ENCODE measurements at regions not wholly inside any gene's neighbourhood (a gene's known extent, or its start where the extent isn't known, plus 50 kb on each side); places are given as distances from the start of the nearest gene placed in this dataset.

DNA sequence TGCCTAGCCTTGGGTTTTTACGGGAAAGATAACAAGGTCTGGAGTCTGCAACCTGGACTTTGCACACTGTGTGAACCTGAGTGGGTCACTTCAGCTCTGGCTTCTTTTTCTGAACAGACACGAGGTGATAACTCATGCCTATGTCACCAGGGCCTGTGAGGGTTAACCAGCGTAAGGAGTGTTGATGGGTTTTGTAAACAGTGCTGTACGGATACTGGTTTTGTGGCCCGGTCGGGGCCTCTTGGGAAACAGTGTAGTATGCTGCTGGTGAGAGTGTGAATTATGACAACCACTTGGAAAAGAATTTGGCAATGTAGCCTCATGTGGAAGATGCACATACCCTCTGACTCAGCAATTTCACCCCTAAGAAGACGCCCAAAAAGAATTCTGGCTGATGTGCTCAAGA is 266.8 kb downstream of the MN1 start:
- dilution Hi-C loops (cut with MboI; ENCODE audit: extremely low pct_ligation_motif_present, low sequenced_read_pairs), result no loop called here
- DNase-seq (ENCODE audit: low read depth, low spot score) (no peak), FAIRE-seq (no peak)

DNA sequence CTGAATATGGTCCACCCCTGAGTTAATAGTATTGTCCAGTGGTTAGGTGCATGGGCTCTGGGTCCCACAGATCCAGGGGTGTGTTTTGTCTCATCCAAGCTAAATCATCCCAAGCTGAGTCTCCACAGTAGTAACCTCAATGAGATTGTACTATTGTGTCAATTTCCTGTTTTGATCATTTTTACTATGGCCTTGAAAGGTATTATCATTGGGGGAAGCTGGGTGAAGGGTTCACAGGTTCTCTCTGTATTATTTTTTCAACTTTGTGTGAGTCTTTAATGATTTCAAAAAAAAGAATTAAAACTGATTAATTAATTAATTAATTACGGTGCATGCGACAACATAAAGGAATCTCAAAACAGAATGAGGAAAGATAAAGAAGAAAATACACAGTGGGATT is 266.1 kb downstream of the MN1 start:
- Histone ChIP-seq H3K4me3 (ENCODE audit: control insufficient read depth in 2 of 3, extremely low read depth in 1 of 3, insufficient read depth in 2 of 3, low read depth in 1 of 3, low read length in 3 of 3) (no peak overlapping the region), H3K9ac (ENCODE audit: control insufficient read depth, extremely low read depth, insufficient read depth, low read length) (no peak overlapping the region), H3K9me3 (ENCODE audit: control insufficient read depth, low read depth, low read length) (no peaks in the 10 kb centered on the region), H3K4me1 (ENCODE audit: control insufficient read depth, extremely low read depth, insufficient read depth, low read length) (peaks cover 9% of the 10 kb centered on the region), H3K27me3 (ENCODE audit: control insufficient read depth, extremely low read depth, insufficient read depth, low read length) (no peaks in the 10 kb centered on the region), H3K36me3 (ENCODE audit: control insufficient read depth in 2 of 2, extremely low read depth in 1 of 2, insufficient read depth in 2 of 2, low read length in 2 of 2) (no peaks in the 10 kb centered on the region), H2AFZ (ENCODE audit: control insufficient read depth, low read length) (no peak overlapping the region), H4K20me1 (ENCODE audit: control insufficient read depth, extremely low read depth, insufficient read depth, low read length) (no peaks in the 10 kb centered on the region), H3K27ac (ENCODE audit: control insufficient read depth, insufficient read depth, low read length) (no peak overlapping the region), H3K9me1 (ENCODE audit: control insufficient read depth, extremely low read depth, insufficient read depth, low read length) (no peaks in the 10 kb centered on the region), H3K4me2 (ENCODE audit: control insufficient read depth, extremely low read depth, insufficient read depth, low read depth, low read length) (no peak overlapping the region), H3K79me2 (ENCODE audit: control insufficient read depth, insufficient read depth, low read length) (no peaks in the 10 kb centered on the region)
- FAIRE-seq (no peak), DNase-seq (ENCODE audit: low read depth, low spot score) (no peak)
- dilution Hi-C loops (cut with MboI; ENCODE audit: extremely low pct_ligation_motif_present, low sequenced_read_pairs), result no loop called here
- TF ChIP-seq, protein P1, sequence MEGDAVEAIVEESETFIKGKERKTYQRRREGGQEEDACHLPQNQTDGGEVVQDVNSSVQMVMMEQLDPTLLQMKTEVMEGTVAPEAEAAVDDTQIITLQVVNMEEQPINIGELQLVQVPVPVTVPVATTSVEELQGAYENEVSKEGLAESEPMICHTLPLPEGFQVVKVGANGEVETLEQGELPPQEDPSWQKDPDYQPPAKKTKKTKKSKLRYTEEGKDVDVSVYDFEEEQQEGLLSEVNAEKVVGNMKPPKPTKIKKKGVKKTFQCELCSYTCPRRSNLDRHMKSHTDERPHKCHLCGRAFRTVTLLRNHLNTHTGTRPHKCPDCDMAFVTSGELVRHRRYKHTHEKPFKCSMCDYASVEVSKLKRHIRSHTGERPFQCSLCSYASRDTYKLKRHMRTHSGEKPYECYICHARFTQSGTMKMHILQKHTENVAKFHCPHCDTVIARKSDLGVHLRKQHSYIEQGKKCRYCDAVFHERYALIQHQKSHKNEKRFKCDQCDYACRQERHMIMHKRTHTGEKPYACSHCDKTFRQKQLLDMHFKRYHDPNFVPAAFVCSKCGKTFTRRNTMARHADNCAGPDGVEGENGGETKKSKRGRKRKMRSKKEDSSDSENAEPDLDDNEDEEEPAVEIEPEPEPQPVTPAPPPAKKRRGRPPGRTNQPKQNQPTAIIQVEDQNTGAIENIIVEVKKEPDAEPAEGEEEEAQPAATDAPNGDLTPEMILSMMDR (optimal IDR thresholded peaks at IDR 0.05 in 1 of 3, IDR thresholded peaks at IDR 0.05 in 1 of 3, conservative IDR thresholded peaks at IDR 0.05 in 1 of 3; ENCODE audit: extremely low read depth in 1 of 3, insufficient read depth in 2 of 3, low read length in 3 of 3), result no peak
- TF ChIP-seq EZH2 (IDR thresholded peaks at IDR 0.05; ENCODE audit: low read length), result no peak

More for the DNA sequence above, 266.8 kb downstream of the MN1 start:
- Histone ChIP-seq H4K20me1 (ENCODE audit: control insufficient read depth, extremely low read depth, insufficient read depth, low read length) (no peaks in the 10 kb centered on the region), H3K36me3 (ENCODE audit: control insufficient read depth in 2 of 2, extremely low read depth in 1 of 2, insufficient read depth in 2 of 2, low read length in 2 of 2) (no peaks in the 10 kb centered on the region), H3K4me1 (ENCODE audit: control insufficient read depth, extremely low read depth, insufficient read depth, low read length) (peaks cover 9% of the 10 kb centered on the region), H3K4me2 (ENCODE audit: control insufficient read depth, extremely low read depth, insufficient read depth, low read depth, low read length) (no peak overlapping the region), H3K79me2 (ENCODE audit: control insufficient read depth, insufficient read depth, low read length) (no peaks in the 10 kb centered on the region), H3K9me1 (ENCODE audit: control insufficient read depth, extremely low read depth, insufficient read depth, low read length) (no peaks in the 10 kb centered on the region), H3K4me3 (ENCODE audit: control insufficient read depth in 2 of 3, extremely low read depth in 1 of 3, insufficient read depth in 2 of 3, low read depth in 1 of 3, low read length in 3 of 3) (no peak overlapping the region), H3K9me3 (ENCODE audit: control insufficient read depth, low read depth, low read length) (no peaks in the 10 kb centered on the region), H3K27me3 (ENCODE audit: control insufficient read depth, extremely low read depth, insufficient read depth, low read length) (no peaks in the 10 kb centered on the region), H3K27ac (ENCODE audit: control insufficient read depth, insufficient read depth, low read length) (no peak overlapping the region), H2AFZ (ENCODE audit: control insufficient read depth, low read length) (no peak overlapping the region), H3K9ac (ENCODE audit: control insufficient read depth, extremely low read depth, insufficient read depth, low read length) (no peak overlapping the region)
- TF ChIP-seq, protein P1 (optimal IDR thresholded peaks at IDR 0.05 in 1 of 3, IDR thresholded peaks at IDR 0.05 in 1 of 3, conservative IDR thresholded peaks at IDR 0.05 in 1 of 3; ENCODE audit: extremely low read depth in 1 of 3, insufficient read depth in 2 of 3, low read length in 3 of 3), result no peak
- no peak for TF ChIP-seq EZH2 (IDR thresholded peaks at IDR 0.05; ENCODE audit: low read length)

All from keratinocyte (primary cell).